ENCODE measurements at regions not wholly inside any gene's neighbourhood (a gene's known extent, or its start where the extent isn't known, plus 50 kb on each side); places are given as distances from the start of the nearest gene placed in this dataset.

DNA sequence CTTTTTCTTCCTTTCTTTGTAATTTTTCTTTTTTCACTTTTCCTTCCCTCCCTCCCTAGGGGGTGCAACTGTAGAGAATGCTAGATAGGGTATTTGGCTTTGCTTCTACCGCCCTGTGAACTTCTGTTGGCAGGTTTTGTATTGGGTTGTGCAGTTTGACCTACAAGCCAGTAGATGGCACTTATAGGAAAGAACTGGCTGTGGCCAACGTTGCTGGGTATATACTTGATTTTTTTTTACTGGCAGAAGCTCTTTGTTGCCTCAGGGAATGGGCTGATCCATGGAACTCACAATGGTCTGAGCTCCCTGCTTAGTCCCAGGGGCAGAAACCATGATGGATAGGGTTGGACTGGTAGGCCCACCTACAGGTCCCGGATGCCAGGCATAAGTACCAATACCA, 1019.5 kb upstream of the LRRTM1 start:
- TF ChIP-seq POLR2AphosphoS2 (IDR thresholded peaks at IDR 0.05; ENCODE audit: low read depth, low read length) (no peak), ZNF622 (IDR thresholded peaks at IDR 0.05) (no peak), HDAC6 (IDR thresholded peaks at IDR 0.05; ENCODE audit: unreplicated experiment) (no peak), SMC3 (IDR thresholded peaks at IDR 0.05; ENCODE audit: borderline replicate concordance, low read length) (peak; percentile 49; the same call in 1 of the 2 replicates), EP300 (IDR thresholded peaks at IDR 0.05; ENCODE audit: borderline replicate concordance in 1 of 2, control insufficient read depth in 1 of 2, low read depth in 2 of 2, low read length in 2 of 2) (no peak), NFYB (IDR thresholded peaks at IDR 0.05; ENCODE audit: insufficient read depth, low read depth, low read length) (no peak), FOS (IDR thresholded peaks at IDR 0.05; ENCODE audit: borderline replicate concordance, extremely low read depth, insufficient read length) (no peak), JUNB (IDR thresholded peaks at IDR 0.05) (no peak), YBX1 (IDR thresholded peaks at IDR 0.05) (no peak), CBX3 (IDR thresholded peaks at IDR 0.05; ENCODE audit: borderline replicate concordance, low read depth) (no peak)
- TF ChIP-seq, protein P1, sequence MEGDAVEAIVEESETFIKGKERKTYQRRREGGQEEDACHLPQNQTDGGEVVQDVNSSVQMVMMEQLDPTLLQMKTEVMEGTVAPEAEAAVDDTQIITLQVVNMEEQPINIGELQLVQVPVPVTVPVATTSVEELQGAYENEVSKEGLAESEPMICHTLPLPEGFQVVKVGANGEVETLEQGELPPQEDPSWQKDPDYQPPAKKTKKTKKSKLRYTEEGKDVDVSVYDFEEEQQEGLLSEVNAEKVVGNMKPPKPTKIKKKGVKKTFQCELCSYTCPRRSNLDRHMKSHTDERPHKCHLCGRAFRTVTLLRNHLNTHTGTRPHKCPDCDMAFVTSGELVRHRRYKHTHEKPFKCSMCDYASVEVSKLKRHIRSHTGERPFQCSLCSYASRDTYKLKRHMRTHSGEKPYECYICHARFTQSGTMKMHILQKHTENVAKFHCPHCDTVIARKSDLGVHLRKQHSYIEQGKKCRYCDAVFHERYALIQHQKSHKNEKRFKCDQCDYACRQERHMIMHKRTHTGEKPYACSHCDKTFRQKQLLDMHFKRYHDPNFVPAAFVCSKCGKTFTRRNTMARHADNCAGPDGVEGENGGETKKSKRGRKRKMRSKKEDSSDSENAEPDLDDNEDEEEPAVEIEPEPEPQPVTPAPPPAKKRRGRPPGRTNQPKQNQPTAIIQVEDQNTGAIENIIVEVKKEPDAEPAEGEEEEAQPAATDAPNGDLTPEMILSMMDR (IDR thresholded peaks at IDR 0.05 in 2 of 3, conservative IDR thresholded peaks at IDR 0.05 in 1 of 3; ENCODE audit: control insufficient read depth in 2 of 3, extremely low read depth in 1 of 3, insufficient read depth in 1 of 3, low read depth in 3 of 3, low read length in 3 of 3) = peak; percentile 24 to 54 (median 53); a peak in 4 of 6 replicates
- TF ChIP-seq, protein P2, sequence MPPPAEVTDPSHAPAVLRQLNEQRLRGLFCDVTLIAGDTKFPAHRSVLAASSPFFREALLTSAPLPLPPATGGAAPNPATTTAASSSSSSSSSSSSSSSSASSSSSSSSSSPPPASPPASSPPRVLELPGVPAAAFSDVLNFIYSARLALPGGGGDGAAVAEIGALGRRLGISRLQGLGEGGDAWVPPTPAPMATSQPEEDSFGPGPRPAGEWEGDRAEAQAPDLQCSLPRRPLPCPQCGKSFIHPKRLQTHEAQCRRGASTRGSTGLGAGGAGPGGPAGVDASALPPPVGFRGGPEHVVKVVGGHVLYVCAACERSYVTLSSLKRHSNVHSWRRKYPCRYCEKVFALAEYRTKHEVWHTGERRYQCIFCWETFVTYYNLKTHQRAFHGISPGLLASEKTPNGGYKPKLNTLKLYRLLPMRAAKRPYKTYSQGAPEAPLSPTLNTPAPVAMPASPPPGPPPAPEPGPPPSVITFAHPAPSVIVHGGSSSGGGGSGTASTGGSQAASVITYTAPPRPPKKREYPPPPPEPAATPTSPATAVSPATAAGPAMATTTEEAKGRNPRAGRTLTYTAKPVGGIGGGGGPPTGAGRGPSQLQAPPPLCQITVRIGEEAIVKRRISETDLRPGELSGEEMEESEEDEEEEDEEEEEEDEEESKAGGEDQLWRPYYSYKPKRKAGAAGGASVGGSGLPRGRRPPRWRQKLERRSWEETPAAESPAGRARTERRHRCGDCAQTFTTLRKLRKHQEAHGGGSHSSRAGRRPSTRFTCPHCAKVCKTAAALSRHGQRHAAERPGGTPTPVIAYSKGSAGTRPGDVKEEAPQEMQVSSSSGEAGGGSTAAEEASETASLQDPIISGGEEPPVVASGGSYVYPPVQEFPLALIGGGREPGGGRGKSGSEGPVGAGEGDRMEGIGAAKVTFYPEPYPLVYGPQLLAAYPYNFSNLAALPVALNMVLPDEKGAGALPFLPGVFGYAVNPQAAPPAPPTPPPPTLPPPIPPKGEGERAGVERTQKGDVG (CRISPR knock-in tag; IDR thresholded peaks at IDR 0.05) = no peak
- TF ChIP-seq, protein P3, sequence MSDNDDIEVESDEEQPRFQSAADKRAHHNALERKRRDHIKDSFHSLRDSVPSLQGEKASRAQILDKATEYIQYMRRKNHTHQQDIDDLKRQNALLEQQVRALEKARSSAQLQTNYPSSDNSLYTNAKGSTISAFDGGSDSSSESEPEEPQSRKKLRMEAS (IDR thresholded peaks at IDR 0.05; ENCODE audit: low read depth, low read length) = no peak
